Activated CD4-positive, alpha-beta T cell treated with anti-CD3 and anti-CD28 coated beads, Interleukin-2, Interleukin-4, amounts not matched to agents 100 ng/mL and 50 ng/mL, durations not matched to agents 16 hours and 8 hours (primary cell): ENCODE measurements at regions not wholly inside any gene's neighbourhood (a gene's known extent, or its start where the extent isn't known, plus 50 kb on each side); places are given as distances from the start of the nearest gene placed in this dataset.
"Not testable (repeated sequence)": the region's sequence is repeated elsewhere in the genome, so short reads cannot be mapped to it uniquely, and the experiment has no call there.

Source experiments
- DNase-seq: peaks from one replicate; pipeline ENCODE4 v3.0.0-alpha.2; 2020; ENCODE audit warnings: low spot score

DNA sequence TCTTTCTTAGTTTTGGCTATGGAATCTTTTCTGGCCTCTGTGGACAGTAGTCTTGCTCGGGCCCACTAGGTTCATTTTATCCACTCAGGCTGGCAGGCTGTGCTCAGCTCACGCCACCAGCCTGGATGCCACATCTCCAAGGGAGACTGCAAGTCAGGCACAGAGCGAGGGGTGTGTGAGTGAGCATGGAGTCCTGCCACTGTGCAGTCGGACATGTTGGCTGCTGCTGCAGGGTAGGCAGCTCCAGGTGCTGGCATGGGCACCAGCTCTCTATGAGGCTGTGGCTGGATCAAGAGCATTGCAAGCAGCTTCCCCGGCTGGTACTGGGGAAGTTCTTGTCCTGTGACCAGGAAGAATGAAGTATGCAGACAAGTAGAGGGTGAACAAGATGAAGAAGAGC is 158.9 kb downstream of the PCTP start:
- DNase-seq, result no peak

DNA sequence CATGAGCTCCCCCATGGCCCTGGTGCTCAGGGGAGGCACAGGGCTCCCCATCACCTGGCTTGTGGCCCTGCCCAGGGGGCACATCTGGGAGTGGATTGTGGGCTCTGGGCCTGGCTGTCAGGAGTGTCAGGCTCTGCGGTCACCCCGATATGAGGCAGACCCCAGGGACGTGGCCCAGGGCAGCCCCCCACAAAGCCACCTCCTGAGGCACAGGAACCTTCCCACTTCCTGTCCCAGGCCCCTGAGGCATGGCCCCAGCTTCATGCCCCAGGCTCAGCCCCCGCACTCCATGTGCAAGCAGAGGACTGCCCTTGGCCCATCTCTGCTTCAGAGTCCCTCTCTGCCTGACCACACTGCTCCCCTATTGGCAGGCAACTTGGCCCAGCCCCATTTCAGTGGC is 160.3 kb downstream of the PCTP start:
- no peak for DNase-seq

DNA sequence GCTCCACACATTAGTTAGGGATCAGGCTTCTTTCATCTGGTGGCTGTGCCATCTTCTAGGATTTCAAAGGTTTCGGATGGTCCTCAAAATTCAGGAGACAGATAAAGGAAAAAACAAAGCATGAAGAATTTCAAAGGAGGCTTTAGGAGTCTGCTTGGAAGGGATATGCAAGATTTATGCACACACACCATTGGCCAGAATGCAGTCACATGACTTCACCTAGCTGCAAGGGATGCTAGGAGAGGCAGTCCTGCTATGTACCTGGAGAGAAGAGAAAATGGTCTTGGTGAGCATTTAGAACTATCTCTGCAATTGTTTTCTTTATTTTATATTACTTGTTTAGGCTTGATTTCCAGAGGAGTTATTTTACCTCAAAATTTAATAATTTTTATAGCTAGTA is 174.6 kb downstream of the PCTP start:
- DNase-seq, result no peak

DNA sequence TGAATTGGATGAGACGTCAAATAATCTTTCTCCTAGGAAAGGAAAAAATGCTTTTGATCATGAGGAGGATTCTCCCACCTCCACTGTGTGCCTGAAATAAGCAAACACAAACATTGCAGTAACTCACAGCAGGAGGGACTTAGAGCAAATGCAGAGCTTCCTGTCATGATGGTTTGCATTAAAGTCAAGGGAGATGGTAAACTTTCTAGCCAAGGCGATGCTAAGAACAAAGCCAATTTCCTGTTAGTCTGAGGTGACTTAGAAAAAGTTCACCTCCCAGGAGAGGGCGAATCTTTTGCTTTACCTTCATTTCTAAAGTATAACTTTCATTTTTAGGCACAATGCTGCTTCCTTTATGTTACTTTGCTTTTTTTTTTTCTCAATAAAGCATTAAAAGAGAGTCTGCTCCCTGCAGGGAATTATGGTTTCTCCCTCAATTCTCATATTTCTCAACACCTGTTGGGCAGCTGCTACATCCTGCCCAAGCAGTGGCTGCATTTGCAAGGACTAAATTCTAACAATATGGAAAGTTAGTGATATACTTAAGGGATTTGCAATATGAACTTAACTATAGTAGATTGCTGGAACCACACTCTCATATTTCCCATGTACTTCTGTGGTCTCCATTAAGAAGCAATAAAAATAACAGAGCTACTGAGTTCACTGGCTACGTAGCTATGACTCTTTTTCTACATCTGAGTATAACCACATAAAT is 175.6 kb downstream of the PCTP start:
- DNase-seq, result no peak

DNA sequence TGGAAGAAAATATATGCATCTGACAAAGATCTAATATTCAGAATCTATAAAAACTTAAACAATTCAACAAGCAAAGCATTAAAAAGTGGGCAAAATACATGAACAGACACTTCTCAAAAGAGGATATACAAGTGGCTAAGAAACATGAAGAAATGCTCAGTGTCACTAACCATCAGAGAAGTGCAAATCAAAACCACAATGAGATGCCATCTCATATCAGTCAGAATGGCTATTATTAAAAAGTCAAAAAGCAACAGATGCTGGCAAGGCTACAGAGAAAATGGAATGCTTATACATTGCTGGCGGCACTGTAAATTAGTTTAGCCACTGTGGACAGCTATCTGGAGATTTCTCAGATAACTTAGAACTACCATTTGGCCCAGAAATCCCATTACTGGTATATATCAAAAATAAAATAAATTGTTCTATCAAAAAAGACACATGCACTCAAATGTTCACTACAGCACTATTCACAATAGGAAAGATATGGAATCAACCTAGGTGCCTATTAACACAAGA is 179.5 kb downstream of the PCTP start:
- DNase-seq, result no peak

DNA sequence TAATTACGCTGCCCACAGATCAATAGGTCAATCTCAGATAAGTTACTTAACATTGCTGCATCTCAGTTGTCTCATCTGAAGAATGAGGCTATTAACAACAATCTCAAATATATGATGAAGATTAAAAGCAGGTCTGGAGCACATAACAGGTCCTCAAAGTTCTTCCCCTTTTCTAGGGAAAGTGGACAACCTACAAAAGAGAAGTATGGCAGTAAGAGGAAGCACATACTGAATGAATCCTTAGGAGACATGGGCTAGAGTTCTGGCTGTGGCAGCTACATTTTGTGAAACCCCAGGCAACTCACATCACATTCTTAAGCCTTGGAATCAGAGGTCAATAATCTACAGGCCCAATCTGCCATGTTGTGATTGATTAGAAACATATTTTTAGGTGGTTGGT is 180.6 kb downstream of the PCTP start:
- DNase-seq, result no peak

DNA sequence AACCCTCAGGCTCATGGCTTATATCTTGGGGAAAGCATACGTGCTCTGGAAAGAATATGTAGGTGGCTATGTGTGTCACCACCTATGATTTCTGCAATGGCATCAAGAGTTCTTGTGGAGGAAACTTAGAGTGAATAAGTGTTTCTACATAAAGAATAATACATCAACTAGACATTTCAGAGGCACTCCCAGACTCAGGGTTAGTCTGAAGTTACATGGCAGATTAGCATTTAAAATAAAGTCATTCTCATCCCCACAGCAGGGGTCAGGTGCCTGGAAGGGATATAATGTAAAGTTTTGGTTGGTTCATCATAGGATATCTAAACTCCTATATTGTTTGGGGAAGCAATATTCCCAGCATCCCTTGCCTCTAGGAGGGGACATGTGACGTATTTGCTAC is 182.1 kb downstream of the PCTP start:
- no peak for DNase-seq

DNA sequence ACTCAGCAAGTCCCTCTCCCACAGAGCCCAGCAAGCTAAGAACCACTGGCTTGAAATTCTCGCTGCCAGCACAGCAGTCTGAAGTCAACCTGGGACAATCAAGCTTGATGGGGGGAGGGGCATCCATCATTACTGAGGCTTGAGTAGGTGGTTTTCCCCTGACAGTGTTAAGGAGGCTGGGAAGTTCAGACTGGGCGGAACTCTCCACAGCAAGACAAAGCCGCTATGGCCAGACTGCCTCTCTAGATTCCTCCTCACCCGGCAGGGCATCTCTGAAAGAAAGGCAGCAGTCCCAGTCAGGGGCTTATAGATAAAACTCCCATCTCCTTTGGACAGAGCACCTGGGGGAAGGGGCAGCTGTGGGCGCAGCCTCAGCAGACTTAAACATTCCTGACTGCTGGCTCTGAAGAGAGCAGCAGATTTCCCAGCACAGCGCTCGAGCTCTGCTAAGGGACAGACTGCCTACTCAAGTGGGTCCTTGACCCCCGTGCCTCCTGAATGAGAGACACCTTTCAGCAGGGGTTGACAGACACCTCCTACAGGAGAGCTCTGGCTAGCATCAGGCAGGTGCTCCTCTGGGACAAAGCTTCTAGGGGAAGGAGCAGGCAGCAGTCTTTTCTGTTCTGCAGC is 188.4 kb downstream of the PCTP start:
- not testable (repeated sequence) for DNase-seq

DNA sequence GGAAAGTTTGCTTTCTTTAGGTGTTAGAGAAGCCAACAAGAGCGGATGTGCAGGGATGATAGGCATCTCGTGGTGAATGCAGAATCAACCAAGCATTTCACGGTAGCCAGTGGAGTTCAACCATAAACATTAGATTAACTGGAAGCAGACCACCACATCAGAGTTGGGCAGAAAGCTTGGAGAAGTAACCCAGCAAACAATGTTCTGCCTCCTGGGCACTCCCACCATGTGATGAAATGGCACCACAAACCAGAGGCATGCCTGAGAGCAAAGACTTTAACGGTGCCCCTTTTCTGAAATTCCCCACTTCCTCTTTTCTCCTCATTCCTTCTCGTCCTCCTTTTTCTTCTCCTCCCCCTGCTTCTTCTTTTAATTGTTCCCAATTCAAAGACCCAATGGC is 193.5 kb upstream of the ANKFN1 start:
- no peak for DNase-seq

DNA sequence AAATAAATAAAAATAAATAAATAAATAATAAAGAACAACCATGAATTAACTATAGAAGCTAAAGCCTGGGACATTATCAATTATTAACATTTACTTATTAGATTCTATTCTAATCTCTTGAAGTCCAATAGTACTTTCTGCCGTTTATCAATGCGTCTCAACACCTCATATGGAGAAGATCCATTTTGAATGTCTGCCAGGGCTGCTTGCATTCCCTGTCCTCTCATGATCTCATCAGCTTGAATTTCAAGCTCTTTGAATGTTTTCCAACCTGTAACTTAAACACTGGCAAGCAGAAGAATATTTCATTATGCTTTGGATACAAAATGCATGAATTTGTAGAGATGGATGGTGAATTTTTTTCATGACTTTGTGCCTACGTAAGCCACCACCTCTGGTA is 191.9 kb upstream of the ANKFN1 start:
- no peak for DNase-seq

DNA sequence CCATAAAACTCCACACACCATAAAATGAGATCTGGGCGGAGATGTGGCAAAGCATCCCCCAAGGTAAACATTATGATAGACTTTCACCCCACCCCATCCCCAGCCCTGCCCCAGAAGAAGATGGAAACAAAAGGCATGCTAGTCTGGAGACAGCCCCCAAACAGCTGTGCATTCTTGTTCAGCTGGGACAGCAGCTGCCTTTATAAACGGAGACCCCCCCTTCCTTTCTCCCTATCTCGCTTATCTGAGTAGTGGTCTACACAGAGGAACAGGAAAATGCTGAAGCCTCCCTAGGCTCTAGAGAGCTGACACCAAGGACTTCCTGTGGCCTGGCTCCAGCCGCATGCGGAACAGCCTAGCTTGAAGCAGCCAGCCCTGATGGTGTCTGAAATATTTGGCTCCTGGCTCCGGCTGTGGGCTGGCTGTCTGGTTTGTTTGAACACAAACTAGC is 190.3 kb upstream of the ANKFN1 start:
- no peak for DNase-seq

DNA sequence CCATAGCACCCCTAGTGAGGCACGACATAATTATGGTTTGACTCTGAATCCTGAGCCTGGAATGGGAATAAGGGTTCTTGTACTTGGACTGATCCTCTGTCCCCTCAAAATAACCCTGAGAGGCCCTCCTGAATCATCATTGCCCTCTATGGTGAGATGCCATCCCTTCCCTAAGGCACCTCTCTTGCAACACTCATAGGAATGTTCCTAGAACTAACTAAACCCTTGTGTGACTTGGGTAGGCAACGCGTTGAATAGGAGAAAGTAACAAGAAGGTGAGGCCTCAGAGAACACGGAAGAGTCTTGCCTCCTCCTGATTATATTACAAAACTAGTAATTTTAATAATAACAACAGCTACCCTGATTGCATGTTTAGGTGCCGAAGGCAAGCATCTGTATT is 189.1 kb upstream of the ANKFN1 start:
- no peak for DNase-seq

DNA sequence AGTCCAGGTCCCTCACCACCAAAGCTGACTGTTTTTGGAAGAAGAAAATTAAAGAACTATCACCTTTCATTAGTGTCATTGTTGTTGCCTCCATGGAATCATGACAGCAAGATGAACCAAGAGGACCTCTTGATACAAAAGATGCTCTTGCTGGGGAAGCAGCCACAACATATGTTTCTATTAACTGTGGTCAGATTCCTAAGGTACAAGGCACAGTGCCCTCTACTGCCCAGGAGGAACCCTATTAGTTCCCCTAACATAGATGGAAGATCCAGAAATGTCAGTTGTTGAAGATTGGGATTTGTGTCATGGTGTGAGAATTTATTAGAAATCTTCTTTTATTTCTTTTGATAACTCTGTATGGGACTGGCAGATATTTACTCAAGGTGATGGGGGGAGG is 188.2 kb upstream of the ANKFN1 start:
- DNase-seq, result no peak

DNA sequence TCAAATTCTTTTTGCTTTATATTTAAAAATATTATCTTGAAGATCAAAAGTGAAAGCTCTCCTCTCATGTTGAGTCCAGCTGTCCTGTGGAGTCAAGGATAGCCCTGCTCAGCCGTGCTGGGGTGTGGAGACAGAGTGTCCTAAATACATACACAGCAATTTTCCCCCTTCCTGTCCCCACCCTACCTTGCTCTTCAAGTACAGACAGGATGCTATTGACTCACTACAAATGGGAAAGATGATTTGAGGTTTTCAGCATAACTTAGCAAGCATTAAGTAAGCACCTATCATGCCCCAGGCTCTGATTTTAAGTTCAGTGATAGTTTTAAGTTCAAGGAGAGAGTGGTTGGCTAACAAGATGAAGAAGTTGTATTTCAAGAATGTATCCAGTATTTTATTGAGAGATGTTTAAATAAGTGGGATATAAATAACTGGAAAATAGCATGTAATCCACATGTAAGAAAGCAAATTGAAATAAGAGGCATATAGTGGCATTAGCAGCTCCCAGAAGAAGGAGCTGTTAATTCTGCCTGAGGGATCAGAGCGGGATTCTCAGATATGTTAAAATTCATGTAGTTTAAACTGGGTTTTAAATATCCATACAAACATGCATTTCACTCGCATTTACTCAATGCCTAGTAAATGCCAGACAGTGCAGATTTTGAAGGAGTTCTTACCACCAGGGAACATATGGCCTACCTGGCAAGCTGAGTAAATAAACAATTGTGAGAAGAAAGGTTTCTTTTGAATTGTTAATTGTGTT is 183.5 kb upstream of the ANKFN1 start:
- DNase-seq, result no peak

DNA sequence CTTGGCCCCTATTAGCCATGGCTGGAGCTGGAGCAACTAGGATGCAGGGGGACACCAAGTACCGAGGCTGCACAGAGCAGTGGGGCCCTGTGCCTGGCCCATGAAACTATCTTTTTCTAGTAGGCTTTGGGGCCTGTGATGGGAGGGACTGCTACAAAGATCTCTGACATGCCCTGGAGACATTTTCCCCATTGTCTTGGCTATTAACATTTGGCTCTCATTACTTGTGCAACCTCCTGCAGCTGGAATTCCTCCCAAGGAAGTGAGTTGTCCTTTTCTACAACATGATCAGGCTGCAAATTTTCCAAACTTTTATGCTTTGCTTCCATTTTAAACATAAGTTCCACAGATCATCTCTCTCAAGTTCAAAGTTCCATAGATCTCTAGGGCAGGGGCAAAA is 174.7 kb upstream of the ANKFN1 start:
- no peak for DNase-seq

DNA sequence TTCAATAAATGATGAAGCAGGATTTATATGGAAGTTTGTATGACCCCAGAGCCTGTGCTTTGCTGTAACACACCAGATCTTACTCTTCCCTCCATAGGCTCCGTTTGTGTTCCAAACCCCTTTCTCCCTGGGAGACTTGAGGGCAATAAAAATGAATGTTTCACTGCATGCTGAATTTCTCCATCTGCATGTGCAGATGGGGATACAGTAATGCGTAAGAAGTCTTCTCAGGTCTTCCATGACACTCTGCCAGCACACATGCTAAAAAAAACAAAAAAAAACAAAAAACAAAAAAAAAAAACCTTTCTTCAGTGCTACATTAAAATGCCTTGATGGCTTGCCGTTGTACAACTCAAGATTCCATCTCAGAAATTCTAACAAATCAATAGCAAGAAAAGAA is 170.2 kb upstream of the ANKFN1 start:
- no peak for DNase-seq

DNA sequence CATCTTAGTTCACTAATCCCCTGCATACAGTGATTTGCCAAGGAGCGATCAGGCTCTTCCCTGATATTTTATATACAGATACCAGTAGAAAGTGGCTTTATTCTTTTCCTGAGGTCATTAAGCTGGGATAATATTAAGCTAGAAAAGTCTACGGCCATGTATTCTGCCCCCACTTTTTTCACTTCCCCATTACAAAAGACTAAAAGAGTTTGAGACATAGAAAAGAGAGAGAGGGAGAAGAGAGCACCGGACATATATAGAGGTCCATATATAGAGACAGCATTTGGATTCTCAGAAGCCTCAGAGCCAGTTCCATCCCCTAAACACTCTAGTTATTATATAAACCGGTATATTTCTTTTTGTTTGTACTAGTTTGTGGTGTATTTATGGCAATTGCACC is 166.5 kb upstream of the ANKFN1 start:
- no peak for DNase-seq

DNA sequence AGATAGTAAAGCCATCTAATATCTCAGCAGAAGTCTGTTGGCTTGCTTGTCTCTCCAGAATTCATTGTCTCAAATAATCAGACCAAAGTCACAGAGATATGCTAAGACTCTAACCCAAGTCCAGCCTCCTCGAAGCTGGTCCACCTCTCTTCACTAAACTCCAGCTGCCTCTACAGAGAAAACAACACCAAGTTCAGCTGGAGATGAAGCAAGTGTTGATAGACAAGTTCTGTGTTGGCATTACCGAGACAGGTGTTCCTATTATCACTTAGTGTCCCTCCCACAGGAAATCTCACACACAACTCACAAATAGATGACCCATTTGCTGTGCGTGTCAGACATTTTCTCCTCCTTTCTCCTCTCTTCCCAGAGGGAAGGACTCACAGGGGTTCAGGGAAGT is 164.4 kb upstream of the ANKFN1 start:
- DNase-seq, result no peak

DNA sequence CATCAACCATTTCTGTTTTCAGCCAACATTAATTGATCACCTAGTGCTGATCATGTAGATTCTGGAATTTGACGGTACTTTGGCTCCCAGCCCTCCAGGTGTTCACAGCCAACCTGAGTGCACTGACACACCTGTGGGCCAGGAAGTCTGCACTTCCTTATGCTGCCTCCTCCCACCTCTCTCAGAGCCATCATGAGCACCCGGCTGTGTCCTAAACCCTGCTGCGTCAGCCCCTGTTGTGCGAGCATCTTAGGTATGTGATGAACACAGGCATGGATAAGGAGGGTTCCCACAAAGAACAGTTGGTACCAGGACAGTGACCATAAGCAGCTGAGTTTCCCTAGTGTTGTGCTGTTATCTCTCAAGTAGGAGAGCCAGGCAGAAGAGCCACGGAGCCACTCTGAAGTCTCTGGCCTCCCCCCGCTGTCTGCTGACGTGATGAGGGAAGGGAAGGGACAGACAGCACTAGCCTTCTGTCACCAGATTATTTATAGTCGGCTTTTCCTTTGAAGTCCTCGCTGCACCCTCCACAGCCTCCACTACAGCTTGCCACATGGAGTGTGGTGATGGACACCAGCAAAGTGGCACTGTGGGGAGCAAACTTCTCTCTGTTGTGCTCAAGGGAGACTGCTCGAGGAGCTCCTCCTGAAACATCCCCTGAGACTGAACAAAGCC is 162.8 kb upstream of the ANKFN1 start:
- no peak for DNase-seq

DNA sequence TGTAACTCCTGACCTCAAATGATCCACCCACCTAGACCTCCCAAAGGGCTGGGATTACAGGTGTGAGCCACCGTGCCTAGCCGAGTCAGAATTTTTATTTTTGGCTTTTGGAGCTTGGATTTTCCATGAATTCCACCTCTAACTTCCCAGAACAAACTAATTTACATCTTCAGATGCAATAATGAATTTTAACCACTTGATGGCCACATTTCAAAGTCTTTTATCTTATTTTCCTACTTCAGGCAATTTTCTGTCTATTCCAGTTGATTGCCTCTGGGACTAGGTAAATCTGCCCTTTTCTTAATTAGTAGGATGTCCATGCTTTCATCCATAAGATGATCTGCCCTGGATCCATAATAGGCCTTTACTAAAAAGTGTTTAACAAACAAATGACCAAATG is 156.4 kb upstream of the ANKFN1 start:
- no peak for DNase-seq

DNA sequence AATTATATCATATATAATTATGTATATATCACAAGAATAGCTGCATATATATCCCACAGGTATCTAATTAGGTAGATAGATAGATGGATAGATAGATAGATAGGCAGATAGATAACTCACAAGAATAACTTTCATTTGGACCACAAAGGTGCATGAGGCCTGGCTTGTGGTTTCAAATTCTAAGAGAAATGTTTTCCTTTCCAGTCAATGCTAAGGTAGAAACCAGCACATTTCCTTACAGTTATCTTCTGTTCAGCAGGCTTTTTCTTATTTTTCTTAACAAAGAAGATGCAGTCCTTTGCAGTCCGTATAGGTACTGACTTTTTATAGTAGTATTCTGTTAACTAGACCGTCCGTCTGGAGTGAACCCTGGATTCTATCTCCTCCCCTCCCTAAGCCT is 152.9 kb upstream of the ANKFN1 start:
- no peak for DNase-seq

DNA sequence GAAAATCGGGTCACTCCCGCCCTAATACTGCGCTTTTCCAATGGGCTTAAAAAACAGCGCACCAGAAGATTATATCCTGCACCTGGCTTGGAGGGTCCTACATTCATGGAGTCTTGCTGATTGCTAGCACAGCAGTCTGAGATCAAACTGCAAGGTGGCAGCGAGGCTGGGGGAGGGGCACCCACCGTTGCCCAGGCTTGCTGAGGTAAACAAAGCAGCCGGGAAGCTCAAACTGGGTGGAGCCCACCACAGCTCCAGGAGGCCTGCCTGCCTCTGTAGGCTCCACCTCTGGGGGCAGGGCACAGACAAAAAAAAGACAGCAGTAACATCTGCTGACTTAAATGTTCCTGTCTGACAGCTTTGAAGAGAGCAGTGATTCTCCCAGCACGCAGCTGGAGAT is 150.6 kb upstream of the ANKFN1 start:
- DNase-seq, result not testable (repeated sequence)
